ENCODE measurements at regions not wholly inside any gene's neighbourhood (a gene's known extent, or its start where the extent isn't known, plus 50 kb on each side); places are given as distances from the start of the nearest gene placed in this dataset.

- TF ChIP-seq CTCF (IDR thresholded peaks at IDR 0.05) (no peak), POLR2A (IDR thresholded peaks at IDR 0.05) (no peak)
Measured at GRCh38 chr4:3349116-3349515, 56.3 kb downstream of the RGS12 start.

Measured in heart left ventricle (tissue), 13 donors.